HPDE6-E6E7 (cell line): ENCODE measurements at regions not wholly inside any gene's neighbourhood (a gene's known extent, or its start where the extent isn't known, plus 50 kb on each side); places are given as distances from the start of the nearest gene placed in this dataset.

Source experiments
- DNase-seq: peaks from one replicate; pipeline ENCODE4 v3.0.0; 2011; ENCODE audit warnings: missing footprints; ENCODE audit errors: extremely low spot score

GRCh38 chr3:13954741-13955483 lies 75.0 kb upstream of the WNT7A start:
- DNase-seq: no peak

GRCh38 chr3:13954266-13954665 lies 74.4 kb upstream of the WNT7A start:
- no peak for DNase-seq

- DNase-seq: no peak
Measured at GRCh38 chr3:13951184-13951583, 71.3 kb upstream of the WNT7A start.

GRCh38 chr3:13950042-13950441 lies 70.2 kb upstream of the WNT7A start:
- no peak for DNase-seq

GRCh38 chr3:13947912-13948311 lies 68.0 kb upstream of the WNT7A start:
- DNase-seq: no peak

GRCh38 chr3:13939206-13939605 lies 59.3 kb upstream of the WNT7A start:
- no peak for DNase-seq

GRCh38 chr3:13937131-13937530 lies 57.3 kb upstream of the WNT7A start:
- no peak for DNase-seq

- no peak for DNase-seq
Measured at GRCh38 chr3:13935494-13936094, 55.7 kb upstream of the WNT7A start.

GRCh38 chr3:13934813-13935212 lies 54.9 kb upstream of the WNT7A start:
- DNase-seq: no peak

GRCh38 chr3:13934315-13934714 lies 54.4 kb upstream of the WNT7A start:
- DNase-seq: no peak

GRCh38 chr3:13932578-13933295 lies 52.9 kb upstream of the WNT7A start:
- DNase-seq: no peak

- DNase-seq: no peak
Measured at GRCh38 chr3:13931172-13931571, 51.3 kb upstream of the WNT7A start.
